Loucy (cell line): ENCODE measurements at regions not wholly inside any gene's neighbourhood (a gene's known extent, or its start where the extent isn't known, plus 50 kb on each side); places are given as distances from the start of the nearest gene placed in this dataset.

Experiments used
- H2AFZ ChIP-seq: fragments of 200-600 bp; sonication (generic); 2 replicates; pipeline ENCODE4 v1.6.0; 2016; ENCODE audit warnings: antibody characterized with exemption, mild to moderate bottlenecking, low read length, moderate library complexity
- H3F3A ChIP-seq: fragments of 200-600 bp; 2 replicates; pipeline ENCODE4 v1.6.0; 2016; ENCODE audit warnings: antibody characterized with exemption, low read depth, mild to moderate bottlenecking
- H3K27me3 ChIP-seq: fragments of 200-600 bp; sonication (generic); 2 replicates; pipeline ENCODE4 v1.6.1; 2014; ENCODE audit warnings: low read length, mild to moderate bottlenecking; ENCODE audit not compliant: insufficient read depth, poor library complexity, severe bottlenecking
- H3K36me3 ChIP-seq: fragments of 200-600 bp; sonication (generic); 2 replicates; pipeline ENCODE4 v1.6.1; 2016; ENCODE audit warnings: low read length; ENCODE audit not compliant: insufficient read depth
- H3K4me1 ChIP-seq: fragments of 200-600 bp; sonication (generic); 2 replicates; pipeline ENCODE4 v1.5.1; 2014; ENCODE audit warnings: low read length, mild to moderate bottlenecking; ENCODE audit not compliant: insufficient read depth, poor library complexity, severe bottlenecking
- H3K4me2 ChIP-seq: fragments of 200-600 bp; sonication (generic); 2 replicates; pipeline ENCODE4 v1.6.0; 2014; ENCODE audit warnings: antibody characterized with exemption, low read length, low read depth, mild to moderate bottlenecking; ENCODE audit not compliant: poor library complexity, severe bottlenecking
- H3K4me3 ChIP-seq: fragments of 200-600 bp; sonication (generic); 2 replicates; pipeline ENCODE4 v1.5.1; 2014; ENCODE audit warnings: low read length, mild to moderate bottlenecking, mixed read lengths; ENCODE audit not compliant: poor library complexity, severe bottlenecking
- H3K79me2 ChIP-seq: fragments of 200-600 bp; sonication (generic); 2 replicates; pipeline ENCODE4 v1.6.1; 2014; ENCODE audit warnings: low read length; ENCODE audit not compliant: insufficient read depth
- H3K9ac ChIP-seq: fragments of 200-600 bp; sonication (generic); 2 replicates; pipeline ENCODE4 v1.6.0; 2014; ENCODE audit warnings: mild to moderate bottlenecking, low read depth, low read length, moderate library complexity; ENCODE audit not compliant: poor library complexity, severe bottlenecking
- H3K9me2 ChIP-seq: fragments of 200-600 bp; sonication (generic); replicated peaks from 2 replicates; pipeline ENCODE4 v1.6.1; 2016; ENCODE audit warnings: low read depth, low read length, mixed read lengths
- H3K9me3 ChIP-seq: fragments of 200-600 bp; sonication (generic); 2 replicates; pipeline ENCODE4 v1.6.1; 2014; ENCODE audit warnings: mild to moderate bottlenecking, antibody characterized with exemption, low read length, low read depth; ENCODE audit not compliant: insufficient read depth
- H4K20me1 ChIP-seq: fragments of 200-600 bp; sonication (generic); 2 replicates; pipeline ENCODE4 v1.6.0; 2014; ENCODE audit warnings: antibody characterized with exemption, low read length, mild to moderate bottlenecking; ENCODE audit not compliant: insufficient read depth, poor library complexity, severe bottlenecking
- EZH2phosphoT487 ChIP-seq: fragments of 200-600 bp; IDR thresholded peaks from 2 replicates; pipeline ENCODE4 v1.6.1; 2018; ENCODE audit warnings: antibody characterized with exemption, mild to moderate bottlenecking, moderate library complexity, borderline replicate concordance
- TF ChIP-seq, protein P1 (sequence below): fragments of 200-600 bp; sonication (generic); conservative IDR thresholded peaks from 2 replicates; pipeline ENCODE4 v1.5.1; 2014; ENCODE audit warnings: mild to moderate bottlenecking, antibody characterized with exemption, low read length

DNA sequence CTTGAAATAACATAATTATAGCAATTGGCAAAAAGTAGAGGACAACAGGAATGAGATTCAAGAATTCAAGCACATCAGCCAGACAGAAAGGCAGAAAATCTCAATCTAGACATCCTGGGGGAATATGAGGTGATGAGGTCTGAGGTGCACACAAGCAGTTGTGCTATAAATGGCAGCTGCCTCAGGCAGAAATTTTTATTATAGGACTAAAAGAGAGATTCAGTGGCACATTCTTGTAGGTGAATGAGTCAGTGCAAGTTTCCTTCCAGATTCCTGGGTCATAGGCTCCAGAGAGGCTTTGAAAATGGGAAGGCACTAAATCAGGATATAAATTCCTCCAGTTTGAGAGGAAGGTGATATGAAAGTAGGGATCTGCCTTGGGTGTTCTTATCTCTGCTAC, 127.2 kb upstream of the THSD7B start:
- no peaks in the 10 kb centered on the region for H3K9me2 ChIP-seq
- TF ChIP-seq, protein P1, sequence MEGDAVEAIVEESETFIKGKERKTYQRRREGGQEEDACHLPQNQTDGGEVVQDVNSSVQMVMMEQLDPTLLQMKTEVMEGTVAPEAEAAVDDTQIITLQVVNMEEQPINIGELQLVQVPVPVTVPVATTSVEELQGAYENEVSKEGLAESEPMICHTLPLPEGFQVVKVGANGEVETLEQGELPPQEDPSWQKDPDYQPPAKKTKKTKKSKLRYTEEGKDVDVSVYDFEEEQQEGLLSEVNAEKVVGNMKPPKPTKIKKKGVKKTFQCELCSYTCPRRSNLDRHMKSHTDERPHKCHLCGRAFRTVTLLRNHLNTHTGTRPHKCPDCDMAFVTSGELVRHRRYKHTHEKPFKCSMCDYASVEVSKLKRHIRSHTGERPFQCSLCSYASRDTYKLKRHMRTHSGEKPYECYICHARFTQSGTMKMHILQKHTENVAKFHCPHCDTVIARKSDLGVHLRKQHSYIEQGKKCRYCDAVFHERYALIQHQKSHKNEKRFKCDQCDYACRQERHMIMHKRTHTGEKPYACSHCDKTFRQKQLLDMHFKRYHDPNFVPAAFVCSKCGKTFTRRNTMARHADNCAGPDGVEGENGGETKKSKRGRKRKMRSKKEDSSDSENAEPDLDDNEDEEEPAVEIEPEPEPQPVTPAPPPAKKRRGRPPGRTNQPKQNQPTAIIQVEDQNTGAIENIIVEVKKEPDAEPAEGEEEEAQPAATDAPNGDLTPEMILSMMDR, result no peak
- no peak for TF ChIP-seq EZH2phosphoT487
- H3F3A ChIP-seq, result no peaks in the 10 kb centered on the region
- H3K79me2 ChIP-seq, result no peaks in the 10 kb centered on the region
- no peak overlapping the region for H3K9ac ChIP-seq
- no peaks in the 10 kb centered on the region for H3K4me1 ChIP-seq
- no peak overlapping the region for H3K4me3 ChIP-seq
- H3K36me3 ChIP-seq, result no peaks in the 10 kb centered on the region
- H3K9me3 ChIP-seq, result no peaks in the 10 kb centered on the region
- no peaks in the 10 kb centered on the region for H4K20me1 ChIP-seq
- H3K27me3 ChIP-seq, result no peaks in the 10 kb centered on the region
- no peak overlapping the region for H3K4me2 ChIP-seq
- no peak overlapping the region for H2AFZ ChIP-seq

DNA sequence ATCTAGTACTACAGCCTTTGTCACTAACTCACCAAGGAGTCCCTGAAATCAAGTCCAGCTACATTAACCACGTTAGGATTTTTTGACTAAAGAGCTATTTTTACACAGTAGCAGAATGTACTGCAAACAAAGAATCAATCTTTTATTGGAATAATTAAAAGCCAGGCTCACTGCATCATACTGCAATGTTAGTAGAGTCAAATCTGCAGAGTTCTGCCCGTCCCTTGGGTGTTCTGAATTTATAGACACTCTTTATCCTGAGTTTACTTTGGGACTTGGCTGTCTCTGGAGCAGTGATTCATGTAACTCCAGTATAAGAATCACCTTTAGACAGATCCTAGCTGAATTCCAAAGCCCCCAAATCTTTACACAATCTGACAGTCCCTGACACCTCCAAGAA, 127.9 kb upstream of the THSD7B start:
- Histone ChIP-seq H3K79me2 (no peaks in the 10 kb centered on the region), H3K4me2 (no peak overlapping the region), H3K27me3 (no peaks in the 10 kb centered on the region), H4K20me1 (no peaks in the 10 kb centered on the region), H3K9me3 (no peaks in the 10 kb centered on the region), H3K4me1 (no peaks in the 10 kb centered on the region), H3F3A (no peaks in the 10 kb centered on the region), H3K9me2 (no peaks in the 10 kb centered on the region), H3K36me3 (no peaks in the 10 kb centered on the region), H3K4me3 (no peak overlapping the region), H3K9ac (no peak overlapping the region), H2AFZ (no peak overlapping the region)
- TF ChIP-seq EZH2phosphoT487, result no peak
- TF ChIP-seq, protein P1, result no peak

DNA sequence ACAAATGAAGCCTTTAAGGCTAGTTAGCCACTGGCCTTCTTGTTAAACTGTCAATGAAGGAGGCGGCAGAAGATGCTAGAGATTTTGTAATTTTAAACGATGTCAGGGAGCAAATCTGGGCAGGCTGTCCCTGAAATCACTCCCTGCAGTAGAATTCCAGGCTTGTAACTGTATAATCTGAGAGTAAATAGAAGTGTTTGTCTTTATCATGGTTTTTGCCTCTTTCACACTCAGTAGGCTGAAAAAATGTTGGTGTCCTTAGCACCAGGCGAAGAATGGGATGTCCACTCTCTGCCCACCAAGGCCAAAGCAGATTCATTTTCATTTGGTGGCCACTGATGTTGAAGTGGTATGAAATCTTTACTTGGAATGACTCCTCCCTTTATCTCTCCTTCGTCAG, 136.9 kb upstream of the THSD7B start:
- H3F3A ChIP-seq, result no peaks in the 10 kb centered on the region
- TF ChIP-seq EZH2phosphoT487, result no peak
- TF ChIP-seq, protein P1, result no peak
- H3K4me2 ChIP-seq, result no peak overlapping the region
- no peak overlapping the region for H3K4me3 ChIP-seq
- no peaks in the 10 kb centered on the region for H3K36me3 ChIP-seq
- H2AFZ ChIP-seq, result no peak overlapping the region
- no peaks in the 10 kb centered on the region for H3K27me3 ChIP-seq
- no peaks in the 10 kb centered on the region for H3K79me2 ChIP-seq
- H3K9ac ChIP-seq, result no peak overlapping the region
- no peaks in the 10 kb centered on the region for H4K20me1 ChIP-seq
- no peaks in the 10 kb centered on the region for H3K9me3 ChIP-seq
- H3K4me1 ChIP-seq, result no peaks in the 10 kb centered on the region
- no peaks in the 10 kb centered on the region for H3K9me2 ChIP-seq
